SKM-1 (cell line): ENCODE measurements at regions not wholly inside any gene's neighbourhood (a gene's known extent, or its start where the extent isn't known, plus 50 kb on each side); places are given as distances from the start of the nearest gene placed in this dataset.

ENCODE experiments used
- DNase-seq: peaks from one replicate; lab custom pipeline; 2025; ENCODE audit not compliant: unreplicated experiment; lab: John Stamatoyannopoulos, UW

GRCh38 chr10:32174349-32174893 is 118.2 kb upstream of the KIF5B start:
- DNase-seq, result no peak

- no peak for DNase-seq
Observed at GRCh38 chr10:32171204-32171603, 115.0 kb upstream of the KIF5B start.

- no peak for DNase-seq
Observed at GRCh38 chr10:32169556-32169955, 113.3 kb upstream of the KIF5B start.

GRCh38 chr10:32167450-32167849 is 111.2 kb upstream of the KIF5B start:
- DNase-seq, result no peak

GRCh38 chr10:32166365-32166764 is 110.1 kb upstream of the KIF5B start:
- DNase-seq, result no peak

- DNase-seq, result no peak
Observed at GRCh38 chr10:32163762-32164148, 107.5 kb upstream of the KIF5B start.

GRCh38 chr10:32163071-32163761 is 107.0 kb upstream of the KIF5B start:
- DNase-seq, result no peak

- no peak for DNase-seq
Observed at GRCh38 chr10:32161586-32161985, 105.4 kb upstream of the KIF5B start.

GRCh38 chr10:32160864-32161263 is 104.6 kb upstream of the KIF5B start:
- no peak for DNase-seq

GRCh38 chr10:32159264-32159663 is 103.0 kb upstream of the KIF5B start:
- DNase-seq, result no peak

- DNase-seq, result no peak
Observed at GRCh38 chr10:32156031-32156495, 99.8 kb upstream of the KIF5B start.

- DNase-seq, result no peak
Observed at GRCh38 chr10:32155075-32155516, 98.9 kb upstream of the KIF5B start.

- DNase-seq, result no peak
Observed at GRCh38 chr10:32153931-32154330, 97.7 kb upstream of the KIF5B start.

GRCh38 chr10:32153252-32153651 is 97.0 kb upstream of the KIF5B start:
- no peak for DNase-seq

GRCh38 chr10:32151871-32152270 is 95.6 kb upstream of the KIF5B start:
- no peak for DNase-seq

- no peak for DNase-seq
Observed at GRCh38 chr10:32150532-32151101, 94.4 kb upstream of the KIF5B start.

GRCh38 chr10:32149252-32149955 is 93.2 kb upstream of the KIF5B start:
- no peak for DNase-seq

- no peak for DNase-seq
Observed at GRCh38 chr10:32148864-32149251, 92.6 kb upstream of the KIF5B start.

GRCh38 chr10:32147730-32148129 is 91.5 kb upstream of the KIF5B start:
- DNase-seq, result no peak

- no peak for DNase-seq
Observed at GRCh38 chr10:32146166-32146565, 89.9 kb upstream of the KIF5B start.

- no peak for DNase-seq
Observed at GRCh38 chr10:32144817-32145688, 88.8 kb upstream of the KIF5B start.
